Ovary (tissue), 7 donors: ENCODE measurements at regions not wholly inside any gene's neighbourhood (a gene's known extent, or its start where the extent isn't known, plus 50 kb on each side); places are given as distances from the start of the nearest gene placed in this dataset.

Experiments
- DNase-seq, 5 donors: peaks; one replicate each; pipeline ENCODE4 v3.0.0-alpha.2; 2019 to 2020
- H3K27ac ChIP-seq, 2 donors: fragments of 200-600 bp; one replicate each; pipeline versions ENCODE4 v1.5.1 to v1.8.0; 2019 to 2022
- H3K27me3 ChIP-seq: fragments of 200-600 bp; one replicate; pipeline ENCODE4 v1.8.0; 2022
- H3K36me3 ChIP-seq: fragments of 200-600 bp; sonication (generic); one replicate; pipeline ENCODE4 v1.5.1; 2019
- H3K4me1 ChIP-seq: one replicate; pipeline ENCODE4 v1.8.1; 2013; ENCODE audit warnings: mild to moderate bottlenecking, moderate library complexity; ENCODE audit not compliant: insufficient read depth
- H3K4me3 ChIP-seq: fragments of 200-600 bp; sonication (generic); one replicate; pipeline ENCODE4 v1.5.1; 2017
- H3K9me3 ChIP-seq, 2 donors: fragments of 200-600 bp in 1 of 2; sonication (generic) in 1 of 2; one replicate each; pipeline versions ENCODE4 v1.5.1 to v1.8.1; 2013 to 2019; ENCODE audit warnings: mild to moderate bottlenecking in 1 of 2, moderate library complexity in 1 of 2
- EP300 ChIP-seq: sonication (generic); formaldehyde crosslinking; IDR thresholded peaks from one replicate; pipeline ENCODE4 v1.6.1; 2017; ENCODE audit warnings: antibody characterized with exemption
- POLR2A ChIP-seq: fragments of 450-650 bp; IDR thresholded peaks from one replicate; pipeline ENCODE4 v1.6.1; 2017; ENCODE audit warnings: antibody characterized with exemption, mild to moderate bottlenecking, moderate library complexity
- WGBS, 3 donors: extraction: QIAGEN DNeasy Blood & Tissue Kit in 1 of 3; methylation state at CpG; one replicate each; pipeline versions ENCODE4 v1.1.5 to v1.1.7; 2013 to 2017; 5-methylcytosine and 5-hydroxymethylcytosine counted together
- intact Hi-C, 4 donors: fragments of 100-400 bp; cut with DNase I; formaldehyde crosslinking; loops; one replicate each; pipeline versions ENCODE4 v1.11.0 to v1.15.1; 2022 to 2023
- TF ChIP-seq, protein P1 (sequence below), 3 donors: fragments of 450-650 bp in 2 of 3; fragments of 200-600 bp in 1 of 3; IDR thresholded peaks; one replicate each; pipeline versions ENCODE4 v1.5.1 to v1.8.0; 2016 to 2022; ENCODE audit warnings: antibody characterized with exemption in 3 of 3, mild to moderate bottlenecking in 1 of 3
- donor health status: DM: no; HTN: no; CAD: no; lungs with moderate emphysema.
- donor health status: DM: no; HTN: no; CAD: no.
- donor health status: Bipolar disorder and iron deficiency.
- donor health status: DM: no; HTN: no; CAD: no.
- donor health status: DM: yes; HTN: yes; CAD: no.

DNA sequence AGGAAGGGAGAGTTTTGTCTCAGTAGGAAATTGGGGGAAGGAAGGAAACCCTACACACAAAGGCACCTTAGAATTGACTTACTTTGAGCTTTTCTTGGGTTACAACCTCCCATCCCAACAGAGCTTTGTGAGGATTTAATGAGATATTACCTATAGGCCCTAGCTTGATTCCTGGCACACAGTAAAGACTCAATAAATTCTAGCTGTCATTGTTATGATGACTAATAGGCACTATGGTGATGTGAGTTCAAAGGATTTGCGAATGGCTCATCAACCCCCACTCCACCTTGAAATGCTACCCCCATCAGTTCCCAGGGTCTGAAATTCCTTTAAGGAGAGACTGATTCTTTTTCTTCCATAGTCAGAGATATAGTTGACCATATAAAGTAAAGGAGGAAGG, 67.9 kb upstream of the SMNDC1 start:
- no peak for DNase-seq
- Histone ChIP-seq H3K27me3 (no peaks in the 10 kb centered on the region), H3K36me3 (no peaks in the 10 kb centered on the region), H3K4me1 (no peaks in the 10 kb centered on the region), H3K9me3 (no peaks in the 10 kb centered on the region), H3K27ac (no peak overlapping the region), H3K4me3 (no peak overlapping the region)
- WGBS, 3 donors = 65 to 80% (median 79%) methylated on average over 1 of the region's 1 CpG
- intact Hi-C loops = no loop called here
- TF ChIP-seq, protein P1, sequence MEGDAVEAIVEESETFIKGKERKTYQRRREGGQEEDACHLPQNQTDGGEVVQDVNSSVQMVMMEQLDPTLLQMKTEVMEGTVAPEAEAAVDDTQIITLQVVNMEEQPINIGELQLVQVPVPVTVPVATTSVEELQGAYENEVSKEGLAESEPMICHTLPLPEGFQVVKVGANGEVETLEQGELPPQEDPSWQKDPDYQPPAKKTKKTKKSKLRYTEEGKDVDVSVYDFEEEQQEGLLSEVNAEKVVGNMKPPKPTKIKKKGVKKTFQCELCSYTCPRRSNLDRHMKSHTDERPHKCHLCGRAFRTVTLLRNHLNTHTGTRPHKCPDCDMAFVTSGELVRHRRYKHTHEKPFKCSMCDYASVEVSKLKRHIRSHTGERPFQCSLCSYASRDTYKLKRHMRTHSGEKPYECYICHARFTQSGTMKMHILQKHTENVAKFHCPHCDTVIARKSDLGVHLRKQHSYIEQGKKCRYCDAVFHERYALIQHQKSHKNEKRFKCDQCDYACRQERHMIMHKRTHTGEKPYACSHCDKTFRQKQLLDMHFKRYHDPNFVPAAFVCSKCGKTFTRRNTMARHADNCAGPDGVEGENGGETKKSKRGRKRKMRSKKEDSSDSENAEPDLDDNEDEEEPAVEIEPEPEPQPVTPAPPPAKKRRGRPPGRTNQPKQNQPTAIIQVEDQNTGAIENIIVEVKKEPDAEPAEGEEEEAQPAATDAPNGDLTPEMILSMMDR (IDR thresholded peaks at IDR 0.05) = no peak
- TF ChIP-seq EP300 (no peak), POLR2A (no peak)

DNA sequence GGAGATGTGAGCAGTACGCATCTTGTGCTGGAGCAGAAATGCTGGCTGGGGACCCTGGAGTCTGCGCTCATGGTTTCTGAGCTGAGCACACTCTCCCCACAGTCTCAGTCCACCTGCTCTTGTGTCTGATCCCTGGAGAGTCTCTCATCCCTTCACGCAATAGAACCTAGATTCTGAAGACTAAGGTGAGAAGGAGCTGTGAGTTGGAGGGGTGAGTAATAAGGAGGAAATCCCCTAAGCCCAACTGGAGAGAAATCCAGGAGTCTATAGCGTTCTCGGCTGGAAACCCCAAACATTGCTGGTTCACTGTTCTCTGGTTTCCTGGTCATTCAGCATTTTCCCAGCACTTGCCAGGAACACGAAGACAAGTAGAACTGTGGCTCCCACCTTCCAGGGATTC, 68.3 kb upstream of the SMNDC1 start:
- Histone ChIP-seq H3K9me3 (no peaks in the 10 kb centered on the region), H3K4me3 (no peak overlapping the region), H3K27ac (no peak overlapping the region), H3K4me1 (no peaks in the 10 kb centered on the region), H3K27me3 (no peaks in the 10 kb centered on the region), H3K36me3 (no peaks in the 10 kb centered on the region)
- 87 to 90% (median 89%) methylated on average over 6 of the region's 6 CpGs for WGBS, 3 donors
- DNase-seq = no peak
- TF ChIP-seq EP300 (no peak), POLR2A (no peak)
- intact Hi-C loops = no loop called here

DNA sequence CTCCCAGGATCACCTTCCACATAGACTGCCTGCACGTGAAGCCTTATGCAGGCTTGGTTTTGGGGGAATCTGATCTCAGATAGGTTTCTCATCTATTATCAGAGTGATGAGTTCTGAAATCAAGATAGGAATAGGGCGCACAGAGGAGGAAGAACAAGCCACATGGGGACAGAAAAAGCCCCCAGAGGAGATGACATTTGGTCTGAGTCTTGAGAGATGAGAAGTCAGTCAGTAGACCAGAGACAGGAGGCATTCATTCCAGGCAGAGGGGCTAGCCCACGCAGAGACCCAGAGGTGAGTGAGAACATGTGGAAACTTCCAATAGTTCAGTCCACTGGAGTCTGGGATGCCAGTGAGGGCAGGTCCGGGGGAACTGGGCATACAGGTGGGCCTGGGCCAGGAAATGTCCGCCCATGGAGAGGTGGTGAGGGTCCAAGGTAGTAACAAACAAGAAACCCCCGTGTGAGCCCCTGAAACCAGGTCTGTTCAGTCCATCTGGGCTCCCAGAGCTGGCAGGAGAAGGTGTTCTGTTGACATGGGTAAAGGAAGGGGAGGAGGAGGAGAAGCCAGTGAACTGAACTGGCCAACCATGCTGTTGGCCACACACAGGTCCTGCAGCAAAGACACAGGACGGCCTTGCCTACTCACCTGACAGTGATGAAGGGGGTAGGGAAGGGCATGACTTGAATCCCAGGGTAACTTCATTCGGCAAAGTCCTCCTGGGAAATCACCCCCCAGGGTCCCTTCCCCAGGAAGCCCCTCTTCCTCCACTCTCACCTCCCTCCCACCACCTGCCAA, 69.3 kb upstream of the SMNDC1 start:
- Histone ChIP-seq H3K36me3 (no peaks in the 10 kb centered on the region), H3K4me1 (no peaks in the 10 kb centered on the region), H3K4me3 (no peak overlapping the region), H3K27me3 (no peaks in the 10 kb centered on the region), H3K27ac (no peak overlapping the region), H3K9me3 (no peaks in the 10 kb centered on the region)
- intact Hi-C loops = no loop called here
- WGBS, 3 donors = 91 to 93% (median 92%) methylated on average over 8 of the region's 8 CpGs
- TF ChIP-seq POLR2A (no peak), EP300 (no peak)
- TF ChIP-seq, protein P1 (IDR thresholded peaks at IDR 0.05) = no peak
- no peak for DNase-seq

DNA sequence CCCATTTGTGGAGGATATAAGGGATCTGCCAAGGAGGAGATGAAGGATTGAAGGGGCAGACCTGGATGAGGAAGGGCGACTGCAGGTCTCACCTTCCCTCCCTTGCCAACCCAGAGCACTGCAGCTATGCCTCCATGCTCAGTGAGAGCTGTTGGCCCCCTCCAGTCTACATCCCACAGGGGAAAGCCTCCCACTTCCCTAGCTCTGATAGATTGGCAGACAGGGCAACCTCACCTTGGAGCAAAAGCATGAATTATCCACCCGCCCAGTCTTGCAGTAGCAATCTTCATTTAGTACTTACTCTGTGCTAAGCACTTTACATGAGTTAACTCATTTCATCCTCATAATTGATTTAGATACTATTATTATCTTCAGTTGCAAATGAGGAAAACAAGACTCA, 70.4 kb upstream of the SMNDC1 start:
- intact Hi-C loops = no loop called here
- DNase-seq = no peak
- Histone ChIP-seq H3K36me3 (no peaks in the 10 kb centered on the region), H3K4me1 (no peaks in the 10 kb centered on the region), H3K27ac (no peak overlapping the region), H3K9me3 (no peaks in the 10 kb centered on the region), H3K4me3 (no peak overlapping the region), H3K27me3 (no peaks in the 10 kb centered on the region)
- TF ChIP-seq, protein P1 (IDR thresholded peaks at IDR 0.05) = no peak
- TF ChIP-seq EP300 = no peak
- no peak for TF ChIP-seq POLR2A
- 84 to 100% (median 93%) methylated on average over 2 of the region's 2 CpGs for WGBS, 3 donors

DNA sequence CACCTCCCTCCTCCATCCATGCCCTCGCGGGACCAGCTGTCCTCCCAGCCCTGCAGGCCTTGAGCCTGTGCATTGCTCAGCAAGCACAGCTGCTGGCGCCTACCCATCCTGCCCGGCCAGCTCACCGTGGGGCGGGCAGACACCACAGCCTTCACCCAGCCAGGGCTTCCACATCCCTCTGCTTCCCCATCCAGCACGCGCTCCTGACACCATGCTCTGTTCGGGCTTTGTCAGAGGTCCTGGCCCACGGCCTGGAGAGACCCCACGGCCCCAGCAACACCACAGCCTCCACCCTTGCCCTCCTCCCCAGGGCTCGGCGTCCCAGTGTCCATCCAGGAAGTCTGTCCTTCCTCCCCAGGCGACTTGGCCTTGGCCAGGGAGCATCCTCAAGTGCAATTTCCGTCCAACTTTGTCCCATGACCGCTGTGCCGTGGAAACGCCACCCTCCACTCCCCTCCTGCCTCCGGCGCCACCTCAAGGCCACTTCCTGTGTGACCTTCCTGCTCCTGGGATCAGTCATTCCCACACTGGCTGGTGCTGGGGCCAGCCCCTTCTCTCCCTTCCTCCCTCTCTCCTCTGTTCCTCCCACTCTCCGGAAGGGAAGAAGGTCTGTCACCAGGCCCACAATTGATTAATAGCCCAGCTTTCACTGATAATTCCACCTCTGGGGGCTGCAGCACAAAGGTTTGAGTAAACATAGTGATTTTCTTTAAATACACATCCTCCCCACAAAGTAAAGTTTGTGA, 71.5 kb upstream of the SMNDC1 start:
- DNase-seq = no peak
- Histone ChIP-seq H3K4me3 (no peak overlapping the region), H3K27me3 (no peaks in the 10 kb centered on the region), H3K4me1 (no peaks in the 10 kb centered on the region), H3K9me3 (no peaks in the 10 kb centered on the region), H3K27ac (no peak overlapping the region), H3K36me3 (no peaks in the 10 kb centered on the region)
- WGBS, 3 donors = 51 to 60% (median 58%) methylated on average over 21 of the region's 21 CpGs
- TF ChIP-seq EP300 (no peak), POLR2A (no peak)
- TF ChIP-seq, protein P1 (IDR thresholded peaks at IDR 0.05) = no peak
- intact Hi-C loops = no loop called here
